Tibial nerve (tissue), 4 donors: ENCODE measurements at regions not wholly inside any gene's neighbourhood (a gene's known extent, or its start where the extent isn't known, plus 50 kb on each side); places are given as distances from the start of the nearest gene placed in this dataset.

Experiments
- EP300 ChIP-seq, 2 donors: sonication (generic); formaldehyde crosslinking; IDR thresholded peaks; one replicate each; pipeline ENCODE4 v1.6.1; 2017; ENCODE audit warnings: antibody characterized with exemption in 2 of 2, mild to moderate bottlenecking in 1 of 2
- POLR2A ChIP-seq, 2 donors: fragments of 450-650 bp; IDR thresholded peaks; one replicate each; pipeline ENCODE4 v1.6.1; 2017; ENCODE audit warnings: antibody characterized with exemption in 2 of 2, mild to moderate bottlenecking in 2 of 2, moderate library complexity in 2 of 2
- TF ChIP-seq, protein P1 (sequence below), 5 experiments: fragments of 200-600 bp in 3 of 5; fragments of 450-650 bp in 2 of 5; sonication (generic) in 3 of 5; IDR thresholded peaks; one replicate each; pipeline ENCODE4 v1.5.1; 2016 to 2019; ENCODE audit warnings: antibody characterized with exemption in 5 of 5, mild to moderate bottlenecking in 3 of 5, moderate library complexity in 2 of 5

GRCh38 chr4:105014234-105014633 lies 132.4 kb upstream of the TET2 start:
- TF ChIP-seq, protein P1, sequence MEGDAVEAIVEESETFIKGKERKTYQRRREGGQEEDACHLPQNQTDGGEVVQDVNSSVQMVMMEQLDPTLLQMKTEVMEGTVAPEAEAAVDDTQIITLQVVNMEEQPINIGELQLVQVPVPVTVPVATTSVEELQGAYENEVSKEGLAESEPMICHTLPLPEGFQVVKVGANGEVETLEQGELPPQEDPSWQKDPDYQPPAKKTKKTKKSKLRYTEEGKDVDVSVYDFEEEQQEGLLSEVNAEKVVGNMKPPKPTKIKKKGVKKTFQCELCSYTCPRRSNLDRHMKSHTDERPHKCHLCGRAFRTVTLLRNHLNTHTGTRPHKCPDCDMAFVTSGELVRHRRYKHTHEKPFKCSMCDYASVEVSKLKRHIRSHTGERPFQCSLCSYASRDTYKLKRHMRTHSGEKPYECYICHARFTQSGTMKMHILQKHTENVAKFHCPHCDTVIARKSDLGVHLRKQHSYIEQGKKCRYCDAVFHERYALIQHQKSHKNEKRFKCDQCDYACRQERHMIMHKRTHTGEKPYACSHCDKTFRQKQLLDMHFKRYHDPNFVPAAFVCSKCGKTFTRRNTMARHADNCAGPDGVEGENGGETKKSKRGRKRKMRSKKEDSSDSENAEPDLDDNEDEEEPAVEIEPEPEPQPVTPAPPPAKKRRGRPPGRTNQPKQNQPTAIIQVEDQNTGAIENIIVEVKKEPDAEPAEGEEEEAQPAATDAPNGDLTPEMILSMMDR (IDR thresholded peaks at IDR 0.05): no peak
- TF ChIP-seq POLR2A (IDR thresholded peaks at IDR 0.05) (no peak), EP300 (IDR thresholded peaks at IDR 0.05) (no peak)
